ENCODE measurements at regions not wholly inside any gene's neighbourhood (a gene's known extent, or its start where the extent isn't known, plus 50 kb on each side); places are given as distances from the start of the nearest gene placed in this dataset.

DNA sequence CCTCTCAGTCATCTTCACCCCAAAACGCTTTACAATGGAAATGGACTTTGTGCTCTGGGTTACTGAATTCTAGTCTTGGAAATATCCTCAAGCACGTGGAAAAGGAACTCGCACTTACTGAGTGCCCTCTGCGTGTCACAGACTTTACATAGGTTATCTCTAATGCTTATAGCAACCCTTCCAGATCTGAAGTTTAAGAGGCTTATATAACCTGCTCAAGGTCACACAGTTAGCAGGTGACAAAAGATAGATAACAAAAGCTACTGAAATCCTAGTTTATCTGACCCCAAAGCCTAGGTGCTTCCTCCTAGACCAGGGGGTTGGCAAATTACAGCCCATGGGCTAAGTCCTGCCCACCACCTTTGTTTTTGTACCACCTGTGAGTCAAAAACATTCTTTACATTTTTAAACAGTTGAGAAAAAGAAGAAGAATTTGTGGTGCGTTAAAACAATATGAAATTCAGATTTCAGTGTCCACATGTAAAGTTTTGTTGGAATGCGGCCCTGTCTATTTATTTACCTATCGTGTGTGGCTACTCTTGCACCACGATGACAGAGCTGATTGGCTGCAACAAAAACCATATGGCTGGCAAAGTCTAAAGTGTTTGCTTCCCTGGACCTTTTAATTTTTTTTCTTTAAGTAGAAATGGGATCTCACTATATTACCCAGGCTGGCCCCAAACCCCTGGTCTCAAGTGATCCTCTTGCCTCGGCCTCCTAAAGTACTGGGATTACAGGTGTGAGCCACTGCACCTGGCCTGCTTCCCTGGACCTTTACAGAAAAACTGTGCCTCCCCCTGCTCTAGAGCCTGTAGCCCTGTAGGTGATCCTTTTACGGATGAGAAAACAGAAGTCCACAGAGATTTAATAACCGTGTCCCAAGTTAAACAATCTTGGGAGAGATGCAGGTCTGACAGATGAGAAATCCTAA, 110.2 kb upstream of the RREB1 start:
- Histone ChIP-seq H3K56ac (ENCODE audit: insufficient read length, low read depth, low read length) (no peak overlapping the region), H2BK20ac (ENCODE audit: low read depth, low read length, poor library complexity, severe bottlenecking) (no peak overlapping the region), H2BK5ac (ENCODE audit: insufficient read length, low read length) (no peak overlapping the region), H3K79me1 (ENCODE audit: insufficient read depth, low read depth, low read length, poor library complexity, severe bottlenecking) (no peaks in the 10 kb centered on the region), H2BK120ac (ENCODE audit: low read depth, low read length, poor library complexity, severe bottlenecking) (no peak overlapping the region), H3K9me3 (ENCODE audit: control insufficient read depth, low read depth, low read length) (no peaks in the 10 kb centered on the region), H3K14ac (ENCODE audit: insufficient read depth, low read length) (no peak overlapping the region), H3K23me2 (ENCODE audit: insufficient read length, low read depth, low read length, poor library complexity, severe bottlenecking) (no peaks in the 10 kb centered on the region), H3K4me2 (ENCODE audit: insufficient read depth, insufficient read length, low read length) (no peak overlapping the region), H2AFZ (ENCODE audit: low read length) (no peak overlapping the region), H4K8ac (replicated peaks; ENCODE audit: insufficient read length, low read depth, low read length) (no peak overlapping the region), H3K23ac (ENCODE audit: insufficient read length, low read depth, low read length) (no peak overlapping the region), H2BK15ac (ENCODE audit: low read depth, low read length) (no peak overlapping the region), H4K5ac (ENCODE audit: insufficient read length, low read depth, low read length) (no peak overlapping the region), H2AK5ac (ENCODE audit: insufficient read length, low read length) (no peak overlapping the region), H3K27ac (ENCODE audit: insufficient read length, low read depth, low read length) (no peak overlapping the region), H4K20me1 (ENCODE audit: control insufficient read depth, insufficient read depth, insufficient read length) (no peaks in the 10 kb centered on the region), H3K18ac (ENCODE audit: insufficient read length, low read depth, low read length) (no peak overlapping the region), H3K9ac (ENCODE audit: extremely low read depth, insufficient read length, low read length) (no peak overlapping the region), H3K4me1 (ENCODE audit: insufficient read depth, low read length) (peaks cover 5% of the 10 kb centered on the region; the same call in 1 of the 2 replicates), H4K91ac (ENCODE audit: insufficient read length, low read depth, low read length) (no peak overlapping the region), H2BK12ac (ENCODE audit: insufficient read length, low read depth, low read length) (no peak overlapping the region), H3K79me2 (ENCODE audit: insufficient read depth, low read length) (no peaks in the 10 kb centered on the region), H3K27me3 (ENCODE audit: insufficient read depth, low read length) (no peaks in the 10 kb centered on the region), H3T11ph (ENCODE audit: low read length) (no peak overlapping the region), H3K4ac (ENCODE audit: low read depth, low read length) (no peak overlapping the region)
- Mint-ChIP-seq H3K9me3 (peaks cover 0 to 3% of the 10 kb centered on the region in 2 experiments; a peak in 2 of 5 replicates), H3K4me3 (no peak overlapping the region), H3K27me3 (ENCODE audit: low read depth) (no peaks in the 10 kb centered on the region), H3K4me1 (peaks cover 9 to 10% of the 10 kb centered on the region in 2 experiments), H3K27ac (peak overlapping the region in 2 of 3 experiments; percentile 25 to 52; a peak in 3 of 7 replicates), H3K36me3 (ENCODE audit: insufficient read depth in 1 of 3, low read depth in 3 of 3) (peaks cover 0 to 3% (median 0%) of the 10 kb centered on the region in 3 experiments; a peak in 1 of 7 replicates)
- no CpG with 5 or more reads among the region's 11 CpGs for whole genome bisulfite sequencing (ENCODE audit: extremely low coverage, insufficient read length, low lambda C conversion rate)
- TF ChIP-seq, protein P1, sequence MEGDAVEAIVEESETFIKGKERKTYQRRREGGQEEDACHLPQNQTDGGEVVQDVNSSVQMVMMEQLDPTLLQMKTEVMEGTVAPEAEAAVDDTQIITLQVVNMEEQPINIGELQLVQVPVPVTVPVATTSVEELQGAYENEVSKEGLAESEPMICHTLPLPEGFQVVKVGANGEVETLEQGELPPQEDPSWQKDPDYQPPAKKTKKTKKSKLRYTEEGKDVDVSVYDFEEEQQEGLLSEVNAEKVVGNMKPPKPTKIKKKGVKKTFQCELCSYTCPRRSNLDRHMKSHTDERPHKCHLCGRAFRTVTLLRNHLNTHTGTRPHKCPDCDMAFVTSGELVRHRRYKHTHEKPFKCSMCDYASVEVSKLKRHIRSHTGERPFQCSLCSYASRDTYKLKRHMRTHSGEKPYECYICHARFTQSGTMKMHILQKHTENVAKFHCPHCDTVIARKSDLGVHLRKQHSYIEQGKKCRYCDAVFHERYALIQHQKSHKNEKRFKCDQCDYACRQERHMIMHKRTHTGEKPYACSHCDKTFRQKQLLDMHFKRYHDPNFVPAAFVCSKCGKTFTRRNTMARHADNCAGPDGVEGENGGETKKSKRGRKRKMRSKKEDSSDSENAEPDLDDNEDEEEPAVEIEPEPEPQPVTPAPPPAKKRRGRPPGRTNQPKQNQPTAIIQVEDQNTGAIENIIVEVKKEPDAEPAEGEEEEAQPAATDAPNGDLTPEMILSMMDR (conservative IDR thresholded peaks at IDR 0.05): no peak
- no peak for DNase-seq
